ENCODE measurements at regions not wholly inside any gene's neighbourhood (a gene's known extent, or its start where the extent isn't known, plus 50 kb on each side); places are given as distances from the start of the nearest gene placed in this dataset.

DNA sequence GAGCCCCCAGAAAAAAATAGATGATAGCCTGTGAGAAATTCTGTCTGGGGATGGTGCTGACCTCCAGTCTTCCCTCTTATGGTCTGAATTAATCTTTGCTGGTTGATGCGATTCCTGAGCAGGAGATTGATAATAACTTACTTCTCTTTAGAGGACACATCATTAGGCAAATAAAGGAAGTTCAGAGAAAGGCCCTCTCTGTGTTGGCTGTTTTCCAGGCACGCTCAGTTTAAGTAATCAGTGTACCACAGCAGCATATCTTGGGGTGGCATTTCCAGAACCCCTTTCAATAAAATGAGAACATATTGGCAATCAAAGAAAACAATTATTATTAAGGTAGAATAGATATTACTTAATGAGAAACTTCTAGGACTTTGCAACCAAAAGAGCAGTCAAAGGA, 1129.3 kb upstream of the RAG2 start:
- no peak overlapping the region for H3K4me3 ChIP-seq (ENCODE audit: low read length)
- H3K9me3 ChIP-seq (ENCODE audit: low read length): peaks cover 32% of the 10 kb centered on the region
- no peaks in the 10 kb centered on the region for H3K4me1 ChIP-seq (ENCODE audit: low read length)
- no peaks in the 10 kb centered on the region for H3K79me2 ChIP-seq (ENCODE audit: low read length)
- H3K4me2 ChIP-seq (ENCODE audit: low read depth, low read length, poor library complexity, severe bottlenecking): no peak overlapping the region
- no peak for DNase-seq
- H3K9ac ChIP-seq (ENCODE audit: low read length): no peak overlapping the region
- no peak overlapping the region for H2AFZ ChIP-seq (ENCODE audit: low read length)
- no peaks in the 10 kb centered on the region for H3K36me3 ChIP-seq (ENCODE audit: insufficient read depth, low read length)
- H3K27me3 ChIP-seq (ENCODE audit: low read length): no peaks in the 10 kb centered on the region
- no peaks in the 10 kb centered on the region for H4K20me1 ChIP-seq (ENCODE audit: insufficient read depth, low read depth, low read length)
- no peaks in the 10 kb centered on the region for H3K9me2 ChIP-seq (replicated peaks; ENCODE audit: insufficient read depth, low read length)
- H3K27ac ChIP-seq (ENCODE audit: low read length): no peak overlapping the region

DNA sequence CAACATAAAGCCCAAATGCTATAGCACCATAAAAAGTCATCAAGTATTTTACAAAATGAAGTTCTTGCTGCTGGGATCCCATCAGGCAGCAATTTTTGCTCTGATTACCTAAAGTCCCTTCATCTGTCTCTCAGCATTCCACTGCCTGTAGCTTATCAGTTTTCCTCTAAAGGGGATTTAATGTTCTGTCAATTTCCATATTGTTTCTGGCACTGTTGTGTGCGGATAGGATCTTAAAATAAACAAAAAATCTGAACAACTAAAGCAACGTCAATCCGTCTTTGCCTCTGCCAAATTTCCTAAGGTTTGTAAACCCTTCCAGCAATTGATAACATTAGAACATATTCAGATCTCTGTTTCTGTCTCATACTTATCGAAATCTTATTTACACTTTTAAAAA, 1126.3 kb upstream of the RAG2 start:
- Histone ChIP-seq H3K9ac (ENCODE audit: low read length) (no peak overlapping the region), H3K4me1 (ENCODE audit: low read length) (no peaks in the 10 kb centered on the region), H3K9me3 (ENCODE audit: low read length) (peaks cover 39% of the 10 kb centered on the region), H3K36me3 (ENCODE audit: insufficient read depth, low read length) (no peaks in the 10 kb centered on the region), H2AFZ (ENCODE audit: low read length) (no peak overlapping the region), H3K4me2 (ENCODE audit: low read depth, low read length, poor library complexity, severe bottlenecking) (no peak overlapping the region), H3K79me2 (ENCODE audit: low read length) (no peaks in the 10 kb centered on the region), H3K27me3 (ENCODE audit: low read length) (no peaks in the 10 kb centered on the region), H4K20me1 (ENCODE audit: insufficient read depth, low read depth, low read length) (no peaks in the 10 kb centered on the region), H3K9me2 (replicated peaks; ENCODE audit: insufficient read depth, low read length) (no peaks in the 10 kb centered on the region), H3K4me3 (ENCODE audit: low read length) (no peak overlapping the region), H3K27ac (ENCODE audit: low read length) (no peak overlapping the region)
- no peak for DNase-seq

DNA sequence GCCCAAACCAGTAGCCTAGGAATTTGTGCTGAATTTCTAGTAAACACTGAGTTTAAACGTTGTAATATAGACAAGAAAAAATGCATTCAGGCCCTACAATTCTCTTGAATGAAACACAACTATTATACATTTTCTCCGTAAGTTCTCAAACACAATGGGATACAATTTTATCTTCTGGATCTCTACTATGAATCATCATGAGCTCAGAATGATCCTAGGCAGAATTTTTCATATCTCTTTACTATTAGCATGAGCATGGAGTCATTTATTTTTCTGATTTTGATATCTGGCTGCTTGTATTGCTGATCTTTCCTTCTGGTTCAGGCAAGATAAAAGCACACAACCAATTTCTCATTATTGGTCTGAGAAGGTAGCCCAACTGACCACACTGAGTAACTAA, 1123.4 kb upstream of the RAG2 start:
- Histone ChIP-seq H4K20me1 (ENCODE audit: insufficient read depth, low read depth, low read length) (no peaks in the 10 kb centered on the region), H3K79me2 (ENCODE audit: low read length) (no peaks in the 10 kb centered on the region), H3K27me3 (ENCODE audit: low read length) (no peaks in the 10 kb centered on the region), H3K36me3 (ENCODE audit: insufficient read depth, low read length) (no peaks in the 10 kb centered on the region), H3K9me2 (replicated peaks; ENCODE audit: insufficient read depth, low read length) (no peaks in the 10 kb centered on the region), H3K9me3 (ENCODE audit: low read length) (peaks cover 36% of the 10 kb centered on the region), H3K4me1 (ENCODE audit: low read length) (no peaks in the 10 kb centered on the region), H3K4me3 (ENCODE audit: low read length) (no peak overlapping the region), H2AFZ (ENCODE audit: low read length) (no peak overlapping the region), H3K4me2 (ENCODE audit: low read depth, low read length, poor library complexity, severe bottlenecking) (no peak overlapping the region), H3K9ac (ENCODE audit: low read length) (no peak overlapping the region), H3K27ac (ENCODE audit: low read length) (no peak overlapping the region)
- DNase-seq: no peak

DNA sequence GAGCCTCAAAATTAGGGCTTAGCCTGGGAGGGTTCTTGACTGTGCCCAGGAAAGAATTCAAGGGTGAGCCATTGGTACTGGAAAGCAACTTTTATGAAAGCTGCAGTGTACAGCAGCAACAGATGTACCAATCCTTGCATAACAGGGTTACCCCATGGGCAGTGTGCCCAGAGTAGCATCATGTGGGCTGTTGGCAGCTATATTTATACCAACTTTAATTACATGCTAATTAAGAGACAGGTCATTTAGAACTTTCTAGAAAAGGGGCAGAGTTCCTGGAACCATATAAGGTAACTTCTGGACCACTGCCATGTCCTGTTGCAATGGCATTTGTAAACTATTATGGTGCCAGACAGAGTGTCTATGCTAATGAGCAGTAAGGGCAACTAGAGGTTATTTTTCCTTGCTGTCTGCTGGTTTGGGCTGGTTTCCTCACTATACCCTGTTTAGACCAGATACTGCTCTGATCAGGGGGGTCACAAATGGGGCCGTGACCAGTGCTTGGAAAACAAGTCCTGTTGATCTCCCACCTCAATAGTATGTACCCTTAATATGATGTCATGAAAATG, 1120.5 kb upstream of the RAG2 start:
- Histone ChIP-seq H3K27me3 (ENCODE audit: low read length) (no peaks in the 10 kb centered on the region), H3K36me3 (ENCODE audit: insufficient read depth, low read length) (no peaks in the 10 kb centered on the region), H3K79me2 (ENCODE audit: low read length) (no peaks in the 10 kb centered on the region), H3K27ac (ENCODE audit: low read length) (no peak overlapping the region), H2AFZ (ENCODE audit: low read length) (no peak overlapping the region), H3K4me3 (ENCODE audit: low read length) (no peak overlapping the region), H4K20me1 (ENCODE audit: insufficient read depth, low read depth, low read length) (no peaks in the 10 kb centered on the region), H3K9me2 (replicated peaks; ENCODE audit: insufficient read depth, low read length) (no peaks in the 10 kb centered on the region), H3K9ac (ENCODE audit: low read length) (no peak overlapping the region), H3K4me1 (ENCODE audit: low read length) (no peaks in the 10 kb centered on the region), H3K4me2 (ENCODE audit: low read depth, low read length, poor library complexity, severe bottlenecking) (no peak overlapping the region), H3K9me3 (ENCODE audit: low read length) (peaks cover 34% of the 10 kb centered on the region)
- no peak for DNase-seq

DNA sequence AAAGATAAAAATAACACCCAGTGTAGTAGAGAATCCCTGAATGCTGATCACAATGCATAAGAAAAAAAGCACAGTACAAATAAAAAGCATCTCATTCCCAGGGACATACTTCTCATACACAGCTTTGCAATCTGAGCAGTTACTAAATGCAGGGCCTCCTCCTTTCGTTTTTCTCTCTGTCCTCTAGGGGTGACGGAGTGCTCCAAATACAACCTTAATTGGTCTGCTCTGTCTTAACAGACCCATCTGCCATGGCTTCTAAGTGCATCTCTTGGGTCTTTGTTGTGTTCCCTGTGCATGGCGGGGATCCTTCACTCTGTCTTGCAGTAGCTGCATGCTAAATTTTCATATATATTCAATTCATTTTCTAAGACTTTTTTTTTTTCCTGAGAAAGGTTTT, 1114.2 kb upstream of the RAG2 start:
- Histone ChIP-seq H3K79me2 (ENCODE audit: low read length) (no peaks in the 10 kb centered on the region), H3K4me1 (ENCODE audit: low read length) (no peaks in the 10 kb centered on the region), H4K20me1 (ENCODE audit: insufficient read depth, low read depth, low read length) (no peaks in the 10 kb centered on the region), H2AFZ (ENCODE audit: low read length) (no peak overlapping the region), H3K9ac (ENCODE audit: low read length) (no peak overlapping the region), H3K36me3 (ENCODE audit: insufficient read depth, low read length) (no peaks in the 10 kb centered on the region), H3K4me2 (ENCODE audit: low read depth, low read length, poor library complexity, severe bottlenecking) (no peak overlapping the region), H3K9me3 (ENCODE audit: low read length) (peaks cover 20% of the 10 kb centered on the region), H3K27ac (ENCODE audit: low read length) (no peak overlapping the region), H3K4me3 (ENCODE audit: low read length) (no peak overlapping the region), H3K27me3 (ENCODE audit: low read length) (no peaks in the 10 kb centered on the region), H3K9me2 (replicated peaks; ENCODE audit: insufficient read depth, low read length) (no peaks in the 10 kb centered on the region)
- no peak for DNase-seq

DNA sequence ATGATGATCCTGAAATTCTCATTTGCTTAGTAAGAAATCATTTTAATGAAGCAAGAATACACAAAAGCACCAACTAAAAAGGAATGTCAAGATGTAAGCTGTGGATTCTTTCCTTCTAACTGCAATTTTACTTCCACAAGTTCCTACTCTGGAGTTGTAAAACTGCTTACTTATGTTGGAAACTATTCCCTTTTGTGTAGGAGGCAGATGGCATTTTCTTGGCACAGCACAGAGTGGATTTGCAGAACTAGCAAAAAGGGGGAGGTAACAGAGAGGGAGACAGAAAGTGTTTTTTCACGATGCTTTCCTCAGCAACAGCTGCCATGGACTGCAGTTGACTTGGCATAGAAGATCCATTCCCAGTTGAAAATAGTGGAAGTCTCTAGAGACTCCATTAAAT, 1112.0 kb upstream of the RAG2 start:
- Histone ChIP-seq H3K9ac (ENCODE audit: low read length) (no peak overlapping the region), H3K9me3 (ENCODE audit: low read length) (peaks cover 23% of the 10 kb centered on the region), H3K36me3 (ENCODE audit: insufficient read depth, low read length) (no peaks in the 10 kb centered on the region), H2AFZ (ENCODE audit: low read length) (no peak overlapping the region), H3K79me2 (ENCODE audit: low read length) (no peaks in the 10 kb centered on the region), H3K4me2 (ENCODE audit: low read depth, low read length, poor library complexity, severe bottlenecking) (no peak overlapping the region), H3K27me3 (ENCODE audit: low read length) (no peaks in the 10 kb centered on the region), H4K20me1 (ENCODE audit: insufficient read depth, low read depth, low read length) (no peaks in the 10 kb centered on the region), H3K9me2 (replicated peaks; ENCODE audit: insufficient read depth, low read length) (no peaks in the 10 kb centered on the region), H3K27ac (ENCODE audit: low read length) (no peak overlapping the region), H3K4me1 (ENCODE audit: low read length) (no peaks in the 10 kb centered on the region), H3K4me3 (ENCODE audit: low read length) (no peak overlapping the region)
- no peak for DNase-seq

DNA sequence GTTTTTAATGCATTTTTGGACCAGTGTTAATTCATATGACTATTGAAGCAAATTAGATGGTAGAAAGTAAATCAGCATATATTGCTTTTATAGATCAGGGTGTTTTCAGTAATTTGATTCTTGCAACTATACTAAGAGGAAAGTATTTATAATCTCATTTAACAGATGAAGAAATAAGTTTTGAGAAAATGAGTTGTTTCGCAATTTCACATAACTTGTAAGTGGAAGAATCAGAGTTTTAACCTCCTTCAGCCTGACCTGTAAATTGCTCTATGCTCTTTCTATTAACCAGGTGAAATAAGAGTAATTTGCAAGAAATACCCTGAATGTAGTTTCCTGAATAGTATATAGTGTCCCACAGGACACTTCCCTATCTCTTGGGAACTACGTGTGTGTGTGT, 1106.8 kb upstream of the RAG2 start:
- no peaks in the 10 kb centered on the region for H3K4me1 ChIP-seq (ENCODE audit: low read length)
- peaks cover 28% of the 10 kb centered on the region for H3K9me3 ChIP-seq (ENCODE audit: low read length)
- no peak overlapping the region for H3K27ac ChIP-seq (ENCODE audit: low read length)
- H3K9ac ChIP-seq (ENCODE audit: low read length): no peak overlapping the region
- H3K9me2 ChIP-seq (replicated peaks; ENCODE audit: insufficient read depth, low read length): no peaks in the 10 kb centered on the region
- no peaks in the 10 kb centered on the region for H3K79me2 ChIP-seq (ENCODE audit: low read length)
- no peak overlapping the region for H3K4me2 ChIP-seq (ENCODE audit: low read depth, low read length, poor library complexity, severe bottlenecking)
- no peak overlapping the region for H2AFZ ChIP-seq (ENCODE audit: low read length)
- H3K4me3 ChIP-seq (ENCODE audit: low read length): no peak overlapping the region
- no peaks in the 10 kb centered on the region for H4K20me1 ChIP-seq (ENCODE audit: insufficient read depth, low read depth, low read length)
- H3K36me3 ChIP-seq (ENCODE audit: insufficient read depth, low read length): no peaks in the 10 kb centered on the region
- no peak for DNase-seq
- H3K27me3 ChIP-seq (ENCODE audit: low read length): no peaks in the 10 kb centered on the region

DNA sequence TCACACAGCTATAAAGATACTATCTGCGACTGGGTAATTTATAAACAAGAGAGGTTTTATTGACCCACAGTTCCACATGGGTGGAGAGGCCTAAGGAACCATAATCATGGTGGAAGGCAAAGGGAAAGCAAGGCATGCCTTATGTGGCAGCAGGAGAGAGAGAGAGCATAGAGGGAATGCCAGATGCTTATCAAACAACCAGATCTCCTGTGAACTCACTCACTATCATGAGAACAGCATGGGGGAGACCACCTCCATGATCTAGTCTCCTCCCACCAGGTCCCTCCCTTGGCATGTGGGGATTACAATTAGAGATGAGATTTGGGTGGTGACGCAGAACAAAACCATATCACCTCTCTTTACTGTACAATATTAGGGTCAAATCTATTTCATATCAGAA, 1101.6 kb upstream of the RAG2 start:
- Histone ChIP-seq H3K27ac (ENCODE audit: low read length) (no peak overlapping the region), H2AFZ (ENCODE audit: low read length) (no peak overlapping the region), H3K4me2 (ENCODE audit: low read depth, low read length, poor library complexity, severe bottlenecking) (no peak overlapping the region), H3K9ac (ENCODE audit: low read length) (no peak overlapping the region), H3K4me3 (ENCODE audit: low read length) (no peak overlapping the region), H3K4me1 (ENCODE audit: low read length) (no peaks in the 10 kb centered on the region), H3K79me2 (ENCODE audit: low read length) (no peaks in the 10 kb centered on the region), H3K9me2 (replicated peaks; ENCODE audit: insufficient read depth, low read length) (no peaks in the 10 kb centered on the region), H3K36me3 (ENCODE audit: insufficient read depth, low read length) (no peaks in the 10 kb centered on the region), H4K20me1 (ENCODE audit: insufficient read depth, low read depth, low read length) (no peaks in the 10 kb centered on the region), H3K9me3 (ENCODE audit: low read length) (peaks cover 31% of the 10 kb centered on the region), H3K27me3 (ENCODE audit: low read length) (no peaks in the 10 kb centered on the region)
- DNase-seq: no peak

DNA sequence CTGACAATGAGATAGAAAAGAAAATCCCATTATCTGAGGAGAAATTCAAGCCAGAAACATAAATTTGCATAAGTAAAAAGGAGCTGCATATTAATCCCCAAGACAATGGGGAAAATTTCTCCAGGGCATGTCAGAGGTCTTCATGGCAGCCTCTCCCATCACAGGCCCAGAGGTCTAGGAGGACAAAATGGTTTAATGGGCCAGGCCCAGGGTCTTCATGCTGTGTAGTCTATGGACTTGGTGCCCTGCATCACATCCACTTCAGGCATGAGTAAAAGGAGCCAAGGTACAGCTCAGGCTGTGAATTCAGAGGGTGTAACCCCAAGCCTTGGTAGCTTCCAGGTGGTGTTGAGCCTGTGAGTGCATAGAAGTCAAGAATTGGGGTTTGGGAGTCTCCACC, 1097.2 kb upstream of the RAG2 start:
- H4K20me1 ChIP-seq (ENCODE audit: insufficient read depth, low read depth, low read length): no peaks in the 10 kb centered on the region
- no peak overlapping the region for H3K4me2 ChIP-seq (ENCODE audit: low read depth, low read length, poor library complexity, severe bottlenecking)

More for the DNA sequence above, 1097.2 kb upstream of the RAG2 start:
- Histone ChIP-seq H3K4me3 (ENCODE audit: low read length) (no peak overlapping the region), H3K27me3 (ENCODE audit: low read length) (no peaks in the 10 kb centered on the region), H3K4me1 (ENCODE audit: low read length) (no peaks in the 10 kb centered on the region), H3K9me3 (ENCODE audit: low read length) (peaks cover 29% of the 10 kb centered on the region), H2AFZ (ENCODE audit: low read length) (no peak overlapping the region), H3K79me2 (ENCODE audit: low read length) (no peaks in the 10 kb centered on the region), H3K9ac (ENCODE audit: low read length) (no peak overlapping the region), H3K9me2 (replicated peaks; ENCODE audit: insufficient read depth, low read length) (no peaks in the 10 kb centered on the region), H3K36me3 (ENCODE audit: insufficient read depth, low read length) (no peaks in the 10 kb centered on the region), H3K27ac (ENCODE audit: low read length) (no peak overlapping the region)
- DNase-seq: no peak
